H1 (cell line): ENCODE measurements at regions not wholly inside any gene's neighbourhood (a gene's known extent, or its start where the extent isn't known, plus 50 kb on each side); places are given as distances from the start of the nearest gene placed in this dataset.

Experiments
- CEBPB ChIP-seq: IDR thresholded peaks from 2 replicates; pipeline ENCODE4 v1.6.1; 2012; ENCODE audit warnings: low read depth, low read length
- EGR1 ChIP-seq: IDR thresholded peaks from 2 replicates; pipeline ENCODE4 v1.6.1; 2011; ENCODE audit warnings: low read depth, low read length, borderline replicate concordance
- EP300 ChIP-seq, 2 experiments: IDR thresholded peaks; 1 replicate in 1 of 2; 2 replicates in 1 of 2; pipeline ENCODE4 v1.6.1; 2011 to 2012; ENCODE audit warnings: low read depth in 2 of 2, low read length in 2 of 2, mild to moderate bottlenecking in 2 of 2, borderline replicate concordance in 1 of 2, inconsistent platforms in 1 of 2, moderate library complexity in 1 of 2
- KDM5A ChIP-seq: fragments of 200-600 bp; IDR thresholded peaks from 2 replicates; pipeline ENCODE4 v1.7.1; 2012; ENCODE audit warnings: mild to moderate bottlenecking, low read length, inconsistent platforms, mixed read lengths
- SIRT6 ChIP-seq: IDR thresholded peaks from one replicate; pipeline ENCODE4 v1.7.1; 2012; ENCODE audit warnings: low read length, inconsistent platforms
- SP2 ChIP-seq: IDR thresholded peaks from 2 replicates; pipeline ENCODE4 v1.6.1; 2012; ENCODE audit warnings: mild to moderate bottlenecking, low read length, inconsistent platforms
- ZNF274 ChIP-seq: IDR thresholded peaks from 2 replicates; pipeline ENCODE4 v1.7.0; 2012; ENCODE audit warnings: low read length, borderline replicate concordance; ENCODE audit errors: extremely low read depth
- TF ChIP-seq, protein P1 (sequence below): fragments of 300-600 bp; sonication (generic); IDR thresholded peaks from 2 replicates; pipeline ENCODE4 v1.7.1; 2012; ENCODE audit warnings: low read length, moderate library complexity, mild to moderate bottlenecking, inconsistent platforms; ENCODE audit not compliant: insufficient replicate concordance

DNA sequence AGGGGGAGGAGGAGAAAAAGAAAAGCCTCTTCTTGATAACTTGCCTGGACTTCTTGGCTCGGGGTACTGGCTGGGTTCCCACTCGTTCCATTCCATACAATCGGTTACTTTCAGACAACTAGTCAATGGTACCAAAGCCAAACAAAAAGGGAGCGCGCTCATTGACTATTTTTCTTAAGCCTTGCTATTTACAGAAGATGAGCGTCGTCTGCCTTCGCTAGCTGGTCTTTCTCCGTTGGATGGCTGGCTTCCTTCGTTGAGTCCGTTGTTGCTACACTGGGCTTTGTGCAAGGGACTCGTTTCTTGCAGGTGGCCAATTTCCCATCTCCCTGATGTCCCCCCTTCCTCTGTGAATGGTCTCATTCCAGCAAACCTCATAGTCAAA, 260.4 kb downstream of the ZNF516 start (continued):
- TF ChIP-seq EP300 (IDR thresholded peaks at IDR 0.05; ENCODE audit: borderline replicate concordance in 1 of 2, low read depth in 2 of 2, low read length in 2 of 2) (no peak), ZNF274 (no peak), EGR1 (no peak), KDM5A (no peak), SP2 (no peak), CEBPB (no peak), SIRT6 (no peak)
- TF ChIP-seq, protein P1, sequence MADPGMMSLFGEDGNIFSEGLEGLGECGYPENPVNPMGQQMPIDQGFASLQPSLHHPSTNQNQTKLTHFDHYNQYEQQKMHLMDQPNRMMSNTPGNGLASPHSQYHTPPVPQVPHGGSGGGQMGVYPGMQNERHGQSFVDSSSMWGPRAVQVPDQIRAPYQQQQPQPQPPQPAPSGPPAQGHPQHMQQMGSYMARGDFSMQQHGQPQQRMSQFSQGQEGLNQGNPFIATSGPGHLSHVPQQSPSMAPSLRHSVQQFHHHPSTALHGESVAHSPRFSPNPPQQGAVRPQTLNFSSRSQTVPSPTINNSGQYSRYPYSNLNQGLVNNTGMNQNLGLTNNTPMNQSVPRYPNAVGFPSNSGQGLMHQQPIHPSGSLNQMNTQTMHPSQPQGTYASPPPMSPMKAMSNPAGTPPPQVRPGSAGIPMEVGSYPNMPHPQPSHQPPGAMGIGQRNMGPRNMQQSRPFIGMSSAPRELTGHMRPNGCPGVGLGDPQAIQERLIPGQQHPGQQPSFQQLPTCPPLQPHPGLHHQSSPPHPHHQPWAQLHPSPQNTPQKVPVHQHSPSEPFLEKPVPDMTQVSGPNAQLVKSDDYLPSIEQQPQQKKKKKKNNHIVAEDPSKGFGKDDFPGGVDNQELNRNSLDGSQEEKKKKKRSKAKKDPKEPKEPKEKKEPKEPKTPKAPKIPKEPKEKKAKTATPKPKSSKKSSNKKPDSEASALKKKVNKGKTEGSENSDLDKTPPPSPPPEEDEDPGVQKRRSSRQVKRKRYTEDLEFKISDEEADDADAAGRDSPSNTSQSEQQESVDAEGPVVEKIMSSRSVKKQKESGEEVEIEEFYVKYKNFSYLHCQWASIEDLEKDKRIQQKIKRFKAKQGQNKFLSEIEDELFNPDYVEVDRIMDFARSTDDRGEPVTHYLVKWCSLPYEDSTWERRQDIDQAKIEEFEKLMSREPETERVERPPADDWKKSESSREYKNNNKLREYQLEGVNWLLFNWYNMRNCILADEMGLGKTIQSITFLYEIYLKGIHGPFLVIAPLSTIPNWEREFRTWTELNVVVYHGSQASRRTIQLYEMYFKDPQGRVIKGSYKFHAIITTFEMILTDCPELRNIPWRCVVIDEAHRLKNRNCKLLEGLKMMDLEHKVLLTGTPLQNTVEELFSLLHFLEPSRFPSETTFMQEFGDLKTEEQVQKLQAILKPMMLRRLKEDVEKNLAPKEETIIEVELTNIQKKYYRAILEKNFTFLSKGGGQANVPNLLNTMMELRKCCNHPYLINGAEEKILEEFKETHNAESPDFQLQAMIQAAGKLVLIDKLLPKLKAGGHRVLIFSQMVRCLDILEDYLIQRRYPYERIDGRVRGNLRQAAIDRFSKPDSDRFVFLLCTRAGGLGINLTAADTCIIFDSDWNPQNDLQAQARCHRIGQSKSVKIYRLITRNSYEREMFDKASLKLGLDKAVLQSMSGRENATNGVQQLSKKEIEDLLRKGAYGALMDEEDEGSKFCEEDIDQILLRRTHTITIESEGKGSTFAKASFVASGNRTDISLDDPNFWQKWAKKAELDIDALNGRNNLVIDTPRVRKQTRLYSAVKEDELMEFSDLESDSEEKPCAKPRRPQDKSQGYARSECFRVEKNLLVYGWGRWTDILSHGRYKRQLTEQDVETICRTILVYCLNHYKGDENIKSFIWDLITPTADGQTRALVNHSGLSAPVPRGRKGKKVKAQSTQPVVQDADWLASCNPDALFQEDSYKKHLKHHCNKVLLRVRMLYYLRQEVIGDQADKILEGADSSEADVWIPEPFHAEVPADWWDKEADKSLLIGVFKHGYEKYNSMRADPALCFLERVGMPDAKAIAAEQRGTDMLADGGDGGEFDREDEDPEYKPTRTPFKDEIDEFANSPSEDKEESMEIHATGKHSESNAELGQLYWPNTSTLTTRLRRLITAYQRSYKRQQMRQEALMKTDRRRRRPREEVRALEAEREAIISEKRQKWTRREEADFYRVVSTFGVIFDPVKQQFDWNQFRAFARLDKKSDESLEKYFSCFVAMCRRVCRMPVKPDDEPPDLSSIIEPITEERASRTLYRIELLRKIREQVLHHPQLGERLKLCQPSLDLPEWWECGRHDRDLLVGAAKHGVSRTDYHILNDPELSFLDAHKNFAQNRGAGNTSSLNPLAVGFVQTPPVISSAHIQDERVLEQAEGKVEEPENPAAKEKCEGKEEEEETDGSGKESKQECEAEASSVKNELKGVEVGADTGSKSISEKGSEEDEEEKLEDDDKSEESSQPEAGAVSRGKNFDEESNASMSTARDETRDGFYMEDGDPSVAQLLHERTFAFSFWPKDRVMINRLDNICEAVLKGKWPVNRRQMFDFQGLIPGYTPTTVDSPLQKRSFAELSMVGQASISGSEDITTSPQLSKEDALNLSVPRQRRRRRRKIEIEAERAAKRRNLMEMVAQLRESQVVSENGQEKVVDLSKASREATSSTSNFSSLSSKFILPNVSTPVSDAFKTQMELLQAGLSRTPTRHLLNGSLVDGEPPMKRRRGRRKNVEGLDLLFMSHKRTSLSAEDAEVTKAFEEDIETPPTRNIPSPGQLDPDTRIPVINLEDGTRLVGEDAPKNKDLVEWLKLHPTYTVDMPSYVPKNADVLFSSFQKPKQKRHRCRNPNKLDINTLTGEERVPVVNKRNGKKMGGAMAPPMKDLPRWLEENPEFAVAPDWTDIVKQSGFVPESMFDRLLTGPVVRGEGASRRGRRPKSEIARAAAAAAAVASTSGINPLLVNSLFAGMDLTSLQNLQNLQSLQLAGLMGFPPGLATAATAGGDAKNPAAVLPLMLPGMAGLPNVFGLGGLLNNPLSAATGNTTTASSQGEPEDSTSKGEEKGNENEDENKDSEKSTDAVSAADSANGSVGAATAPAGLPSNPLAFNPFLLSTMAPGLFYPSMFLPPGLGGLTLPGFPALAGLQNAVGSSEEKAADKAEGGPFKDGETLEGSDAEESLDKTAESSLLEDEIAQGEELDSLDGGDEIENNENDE = no peak
